HG03097 (cell line): ENCODE measurements at regions not wholly inside any gene's neighbourhood (a gene's known extent, or its start where the extent isn't known, plus 50 kb on each side); places are given as distances from the start of the nearest gene placed in this dataset.
"Not testable (repeated sequence)": the region's sequence is repeated elsewhere in the genome, so short reads cannot be mapped to it uniquely, and the experiment has no call there.

Experiments used
- ATAC-seq: cut with Tn5 transposase; IDR thresholded peaks from one replicate; pipeline ENCODE4 v1.9.1; 2021; ENCODE audit not compliant: unreplicated experiment, low FRiP score

DNA sequence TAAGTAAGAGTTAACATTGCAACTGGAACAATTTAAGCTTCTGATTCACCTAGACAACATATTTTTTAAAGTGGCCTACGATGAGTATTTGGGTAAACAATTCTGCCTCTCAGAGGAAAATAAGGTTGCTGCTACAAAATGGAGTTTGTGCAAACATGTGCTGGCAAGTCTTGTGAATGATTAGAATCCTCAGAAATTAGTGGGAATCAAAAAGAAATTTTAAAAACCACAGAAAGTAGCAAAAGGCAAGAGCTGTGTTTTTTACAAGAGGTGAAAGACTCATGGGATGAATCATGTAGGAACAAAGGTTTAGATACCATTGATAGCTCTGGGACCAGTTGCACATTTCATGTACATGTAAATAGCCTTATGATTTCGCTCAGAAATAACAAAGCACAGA lies 561.6 kb downstream of the TAF11L14 start:
- ATAC-seq: no peak

DNA sequence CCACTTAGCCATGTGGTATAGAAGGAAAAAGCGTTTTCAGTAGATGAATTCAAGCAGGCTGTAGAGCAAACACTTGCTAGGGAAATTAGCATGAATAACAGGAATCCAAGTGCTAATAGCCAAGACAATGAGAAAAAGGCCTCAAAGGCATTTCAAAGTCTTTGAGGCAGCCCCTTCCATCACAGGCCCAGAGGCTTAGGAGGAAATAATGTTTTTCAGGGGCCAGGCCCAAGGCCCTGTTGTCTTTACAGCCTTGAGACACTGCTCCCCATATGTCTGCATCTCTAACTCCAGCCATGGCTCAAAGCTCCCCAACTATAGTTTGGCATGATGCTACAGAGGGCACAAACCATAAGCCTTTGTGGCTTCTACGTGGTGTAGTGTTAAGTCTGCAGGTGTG lies 563.5 kb downstream of the TAF11L14 start:
- ATAC-seq: no peak

DNA sequence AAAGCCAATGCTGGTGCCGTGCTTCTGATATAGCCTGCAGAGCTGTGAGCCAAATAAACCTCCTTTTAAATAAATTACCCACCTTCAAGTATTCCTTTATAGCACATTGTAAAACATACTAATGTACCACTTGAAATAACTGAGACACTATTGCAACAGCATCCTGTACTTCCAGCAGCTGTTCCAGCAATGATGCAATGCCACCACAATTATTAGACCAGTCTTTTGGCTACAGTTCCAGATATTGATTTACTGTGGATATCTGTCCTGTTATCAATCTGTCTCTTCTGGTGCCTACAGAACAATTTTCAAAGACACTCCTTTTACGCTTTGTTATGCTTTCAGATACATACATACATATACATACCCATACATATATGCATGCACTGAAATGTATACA lies 567.9 kb downstream of the TAF11L14 start:
- no peak for ATAC-seq

DNA sequence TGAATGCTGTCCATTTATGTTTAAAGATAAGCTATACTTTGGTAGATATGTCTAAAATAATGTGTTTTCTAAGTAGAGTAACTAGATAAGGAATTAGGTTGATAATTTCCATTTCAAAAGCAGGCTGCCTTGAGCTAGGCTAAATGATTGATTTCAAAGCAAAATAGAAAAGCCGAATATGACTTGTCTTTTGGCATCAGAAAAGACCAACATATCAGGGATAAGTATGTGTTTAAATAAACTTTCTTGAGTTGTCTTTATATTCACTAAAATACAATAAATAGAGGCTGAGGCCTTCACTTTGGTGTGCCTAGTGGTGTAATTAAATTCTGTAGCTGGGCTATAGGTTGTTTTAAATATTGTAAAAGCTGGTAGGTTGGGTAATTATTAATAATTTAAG lies 569.0 kb downstream of the TAF11L14 start:
- ATAC-seq: no peak

DNA sequence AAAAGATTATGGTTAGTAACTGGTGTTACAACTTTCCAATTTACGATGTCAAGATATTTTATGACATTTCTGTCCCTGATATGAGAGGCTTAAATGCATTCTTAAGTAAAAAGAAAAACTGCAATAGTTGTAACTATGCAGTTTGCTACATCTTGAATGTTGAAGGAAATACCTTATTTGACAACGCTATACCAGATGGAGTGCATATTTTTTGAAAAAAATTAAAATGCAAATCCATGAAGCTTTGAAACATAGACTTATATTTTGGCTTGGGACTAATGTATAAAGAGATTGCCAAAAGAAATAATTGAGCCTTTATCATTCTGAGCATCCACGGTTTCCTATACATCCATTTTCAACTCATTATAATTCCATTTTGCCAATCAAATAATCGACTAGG lies 579.4 kb downstream of the TAF11L14 start:
- no peak for ATAC-seq

DNA sequence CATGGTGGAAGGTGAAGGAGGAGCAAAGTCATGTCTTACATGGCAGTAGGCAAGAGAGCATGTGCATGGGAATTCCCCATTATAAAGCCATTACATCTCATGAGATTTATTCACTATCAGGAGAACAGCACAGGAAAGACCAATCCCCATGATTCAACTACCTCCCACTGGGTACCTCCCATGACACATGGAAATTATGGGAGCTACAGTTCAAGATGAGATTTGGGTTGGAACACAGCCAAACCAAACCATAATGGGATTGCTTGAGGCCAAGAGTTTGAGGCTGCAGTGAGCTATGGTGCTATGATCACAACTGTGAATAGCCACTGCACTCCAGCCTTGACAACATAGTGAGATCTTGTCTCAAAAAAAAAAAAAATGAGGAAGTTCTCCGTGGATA lies 581.8 kb downstream of the TAF11L14 start:
- ATAC-seq: no peak

DNA sequence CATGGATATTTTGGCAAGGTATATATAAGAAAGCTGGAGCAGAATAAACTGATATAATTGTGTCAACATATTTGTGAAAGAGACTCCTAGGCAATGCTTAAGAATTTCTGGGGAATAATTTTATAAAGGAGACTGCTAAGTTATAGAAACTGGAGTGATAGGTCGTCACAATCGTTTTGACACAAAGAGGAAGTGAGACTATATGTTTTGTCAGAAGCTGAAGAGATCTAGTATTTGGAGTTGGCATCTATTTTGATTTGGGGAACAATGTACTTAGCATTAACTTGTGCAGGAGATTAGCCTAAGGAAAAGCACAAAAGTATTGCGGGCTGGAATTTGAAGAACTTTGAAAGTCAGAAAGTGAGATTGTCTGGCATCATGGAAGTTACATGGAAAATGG lies 582.5 kb downstream of the TAF11L14 start:
- ATAC-seq: no peak

DNA sequence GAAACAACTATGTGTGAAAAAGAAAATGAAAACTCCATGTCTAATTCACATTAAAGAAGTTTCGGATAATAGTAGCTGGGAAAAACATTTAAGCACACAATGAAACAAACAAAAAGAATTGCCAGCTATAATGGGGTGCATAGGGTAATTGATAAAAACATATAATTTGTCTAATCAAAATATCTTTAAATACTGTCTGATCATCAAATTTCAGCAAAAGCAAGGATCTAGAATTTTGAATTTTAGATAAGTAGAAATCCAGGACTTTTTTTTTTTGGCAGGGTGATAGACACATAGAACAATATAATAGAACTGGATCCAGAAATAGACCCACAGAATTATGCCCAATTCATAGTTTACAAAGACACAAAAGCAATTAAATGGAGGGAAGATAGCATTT lies 585.0 kb downstream of the TAF11L14 start:
- ATAC-seq: no peak

DNA sequence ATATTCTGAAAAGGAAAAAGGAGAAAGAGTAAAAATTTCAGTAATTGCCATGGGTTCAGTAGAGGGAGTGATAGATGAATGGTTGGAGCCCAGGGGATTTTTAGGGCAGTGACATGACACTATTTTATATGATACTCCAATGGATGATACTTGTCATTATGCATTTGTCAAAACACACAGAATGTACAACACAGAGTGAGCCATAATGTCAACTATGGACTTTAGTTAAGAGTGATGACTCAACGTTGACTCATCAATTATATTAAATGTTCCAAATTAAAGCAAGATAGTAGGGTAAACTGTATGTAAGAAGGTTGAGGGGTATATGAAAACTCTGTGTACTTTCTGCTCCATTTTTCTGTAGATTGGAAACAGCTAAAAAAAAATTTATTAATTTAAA lies 586.4 kb downstream of the TAF11L14 start:
- no peak for ATAC-seq

DNA sequence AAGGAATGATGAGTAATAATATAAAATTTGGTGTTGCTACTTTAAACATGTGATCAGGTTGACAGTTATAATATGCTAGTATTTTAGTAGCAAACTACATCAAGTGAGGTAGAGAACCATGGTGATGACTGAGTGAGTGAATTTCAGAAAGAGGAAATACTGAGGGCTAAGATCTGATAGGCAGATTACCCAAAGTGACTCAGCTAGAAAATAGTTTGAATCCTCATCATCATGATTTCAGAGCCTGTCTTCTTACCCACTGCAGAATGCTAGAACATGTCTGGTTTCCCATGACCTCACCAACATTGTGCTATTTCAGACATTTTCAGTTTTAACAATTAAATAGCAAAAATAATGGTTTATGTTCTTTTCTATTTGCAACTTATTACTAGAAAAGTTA lies 602.1 kb downstream of the TAF11L14 start:
- no peak for ATAC-seq

DNA sequence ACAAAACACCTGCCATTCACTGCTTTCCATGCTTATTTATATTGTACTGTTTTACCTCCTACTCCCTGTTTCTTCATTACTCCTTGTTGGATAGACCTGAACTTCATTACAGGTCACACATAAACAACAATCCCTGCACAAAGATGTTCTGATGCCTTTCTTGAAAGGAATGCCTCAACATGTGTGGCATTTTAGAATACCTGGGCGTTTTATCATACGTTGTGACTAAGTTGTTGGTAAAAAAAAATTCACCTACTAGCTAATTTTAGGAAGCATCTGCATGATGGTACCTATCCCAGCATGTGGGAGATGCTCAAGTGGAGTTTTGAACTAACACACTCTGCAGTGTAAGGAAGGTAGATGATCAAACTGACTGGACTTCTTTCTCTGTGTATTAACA lies 604.1 kb downstream of the TAF11L14 start:
- no peak for ATAC-seq

DNA sequence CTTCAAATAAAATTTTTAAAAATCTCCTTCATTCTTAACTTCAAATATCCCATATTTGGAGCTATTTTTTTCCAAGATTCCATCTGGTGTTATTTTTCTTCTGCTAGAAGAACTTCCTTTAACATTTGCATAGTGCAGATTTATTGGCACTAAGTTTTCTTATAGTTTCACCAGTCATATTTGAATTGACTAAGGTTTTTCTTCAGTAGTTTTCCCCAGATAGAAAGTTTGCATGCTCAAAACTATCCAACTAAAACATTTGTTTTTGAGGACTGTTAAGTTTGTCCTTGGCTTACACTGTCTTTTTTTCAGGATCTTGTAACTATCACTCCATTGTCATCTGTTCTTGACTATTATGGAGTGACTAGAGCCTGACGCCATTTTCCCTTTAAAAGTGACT lies 606.7 kb downstream of the TAF11L14 start:
- ATAC-seq: no peak

DNA sequence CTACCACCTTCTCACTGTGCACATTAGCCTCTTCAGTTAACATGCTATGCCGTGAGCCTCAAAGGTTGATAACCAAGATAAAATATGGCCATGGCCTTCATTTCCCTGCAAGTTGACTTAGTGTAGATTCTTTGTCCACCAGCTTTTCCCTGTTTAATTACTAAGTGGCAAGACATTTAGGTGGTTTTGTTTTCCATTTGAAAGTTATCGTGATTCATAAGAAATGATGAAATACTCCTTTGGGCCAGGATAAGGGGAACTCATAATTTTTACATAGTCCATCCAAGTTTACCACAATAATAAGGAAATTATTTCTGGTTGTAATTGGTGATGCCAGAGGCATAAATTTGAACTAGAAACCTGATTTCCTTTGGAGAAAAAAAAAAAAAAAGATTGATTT lies 609.6 kb downstream of the TAF11L14 start:
- no peak for ATAC-seq

DNA sequence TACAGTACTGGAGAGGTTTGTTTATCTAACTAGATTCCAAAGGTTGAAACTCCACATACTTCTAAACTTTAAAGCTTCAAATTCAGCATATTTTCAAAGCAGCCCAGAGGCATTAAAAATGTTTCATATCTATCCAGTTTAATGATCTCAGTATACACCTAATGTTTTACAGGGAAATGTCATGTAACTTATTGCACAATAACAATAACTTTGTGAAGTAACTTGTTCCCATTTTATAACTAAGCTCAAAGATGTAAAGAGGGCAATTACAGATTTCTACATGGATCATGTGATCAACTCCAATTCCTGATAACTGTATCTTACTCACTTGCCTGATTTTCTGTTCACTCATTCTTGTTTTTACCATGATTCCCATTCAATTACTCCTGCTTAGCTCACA lies 610.0 kb downstream of the TAF11L14 start:
- ATAC-seq: no peak

DNA sequence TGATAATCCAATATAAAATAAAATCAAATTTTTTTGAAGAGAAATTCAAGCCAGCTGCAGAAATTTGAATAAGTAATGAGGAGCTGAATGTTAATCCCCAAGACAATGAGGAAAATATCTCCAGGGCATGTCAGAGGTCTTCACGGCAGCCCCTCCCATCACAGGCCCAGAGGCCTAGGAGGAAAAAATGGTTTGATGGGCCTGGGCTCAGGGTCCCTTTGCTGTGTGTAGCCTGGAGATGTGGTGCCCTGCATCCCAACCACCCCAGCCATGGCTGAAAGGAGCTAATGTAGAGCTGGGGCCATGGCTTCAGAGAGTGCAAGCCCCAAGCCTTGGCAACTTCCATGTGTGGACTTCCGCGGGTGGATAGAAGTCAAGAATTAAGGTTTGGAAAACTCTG lies 618.3 kb downstream of the TAF11L14 start:
- ATAC-seq: no peak

DNA sequence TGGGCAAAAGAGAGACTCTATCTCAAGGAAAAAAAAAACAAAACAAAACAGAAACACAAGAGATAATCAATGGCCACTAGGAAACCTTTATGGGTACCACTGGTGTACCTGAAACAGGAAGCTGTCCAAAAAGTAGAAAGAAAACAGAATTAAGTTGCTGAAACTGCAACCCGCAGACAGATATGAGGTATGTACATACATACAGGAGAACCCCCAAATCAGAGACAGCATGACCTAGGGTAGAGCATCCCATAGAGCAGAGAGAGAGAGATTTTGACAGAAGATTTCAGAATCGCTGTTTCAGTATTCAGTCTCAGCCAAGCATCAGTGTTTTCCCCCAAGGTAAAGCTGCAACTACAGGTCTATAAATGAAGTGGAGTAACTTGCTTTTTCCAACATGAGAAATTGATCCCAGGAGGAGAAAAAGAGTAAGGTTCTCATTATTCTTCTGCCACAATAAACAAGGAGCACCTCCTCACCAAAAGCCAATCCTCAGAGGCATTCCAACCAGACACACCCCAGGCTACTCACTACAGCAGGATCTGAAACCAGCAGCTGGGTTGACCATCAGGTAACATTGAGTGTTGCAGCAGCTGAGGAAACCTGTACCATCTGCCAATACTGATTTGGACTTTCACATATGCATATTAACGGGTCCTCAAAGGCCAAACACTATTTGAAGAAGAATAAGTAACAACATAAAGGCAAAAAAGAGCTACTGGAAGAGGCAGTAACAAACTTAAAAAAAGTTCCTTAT lies 630.0 kb downstream of the TAF11L14 start:
- ATAC-seq: no peak

DNA sequence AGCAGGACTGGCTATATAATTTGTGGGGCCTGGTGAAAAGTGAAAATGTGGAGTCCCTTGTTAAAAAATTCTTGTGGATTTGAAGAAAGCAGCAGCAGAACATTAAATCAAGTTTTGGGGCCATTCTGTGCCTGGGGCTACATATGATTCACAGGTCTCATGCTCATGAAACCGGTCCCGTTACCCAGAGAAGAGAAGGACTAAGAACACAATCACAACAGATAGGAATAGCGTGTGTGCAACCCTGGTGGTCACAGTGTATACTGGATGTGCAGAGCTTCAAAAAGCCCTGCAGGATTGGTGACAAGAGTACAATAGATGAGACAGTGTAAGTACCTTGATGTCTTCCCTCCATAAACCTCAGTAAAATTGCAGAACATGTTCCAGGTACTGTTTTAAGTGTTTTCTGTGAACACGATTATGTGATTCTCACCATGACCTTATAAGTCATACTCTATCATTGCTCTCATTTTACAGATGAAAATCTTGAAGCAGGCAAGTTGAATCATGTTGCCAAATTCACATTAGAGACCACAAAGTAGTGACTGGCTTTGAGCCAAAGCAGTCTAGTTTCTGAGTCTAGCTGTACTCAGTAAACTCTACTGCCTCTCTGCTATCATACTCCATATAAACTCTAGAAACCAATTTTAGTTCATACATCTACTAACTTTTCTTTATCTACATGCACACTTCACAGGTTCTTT lies 636.5 kb downstream of the TAF11L14 start:
- ATAC-seq: no peak

DNA sequence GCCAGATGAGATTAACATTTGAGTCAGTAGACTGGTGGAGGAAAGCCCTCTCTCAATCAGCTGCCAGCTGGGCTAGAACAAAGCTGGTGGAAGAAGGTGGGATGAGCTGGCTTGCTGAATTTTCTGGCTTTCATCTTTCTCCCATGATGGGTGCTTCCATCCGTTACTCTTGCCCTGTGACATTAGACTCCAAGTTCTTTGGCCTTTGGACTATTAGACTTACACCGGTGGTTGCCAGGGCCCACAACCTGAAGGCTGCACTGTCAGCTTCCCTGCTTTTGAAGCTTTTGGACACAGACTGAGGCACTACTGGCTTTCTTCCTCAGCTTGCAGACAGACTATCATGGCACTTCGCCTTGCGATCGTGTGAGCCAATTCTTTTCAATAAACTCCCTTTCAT lies 642.7 kb downstream of the TAF11L14 start:
- no peak for ATAC-seq

DNA sequence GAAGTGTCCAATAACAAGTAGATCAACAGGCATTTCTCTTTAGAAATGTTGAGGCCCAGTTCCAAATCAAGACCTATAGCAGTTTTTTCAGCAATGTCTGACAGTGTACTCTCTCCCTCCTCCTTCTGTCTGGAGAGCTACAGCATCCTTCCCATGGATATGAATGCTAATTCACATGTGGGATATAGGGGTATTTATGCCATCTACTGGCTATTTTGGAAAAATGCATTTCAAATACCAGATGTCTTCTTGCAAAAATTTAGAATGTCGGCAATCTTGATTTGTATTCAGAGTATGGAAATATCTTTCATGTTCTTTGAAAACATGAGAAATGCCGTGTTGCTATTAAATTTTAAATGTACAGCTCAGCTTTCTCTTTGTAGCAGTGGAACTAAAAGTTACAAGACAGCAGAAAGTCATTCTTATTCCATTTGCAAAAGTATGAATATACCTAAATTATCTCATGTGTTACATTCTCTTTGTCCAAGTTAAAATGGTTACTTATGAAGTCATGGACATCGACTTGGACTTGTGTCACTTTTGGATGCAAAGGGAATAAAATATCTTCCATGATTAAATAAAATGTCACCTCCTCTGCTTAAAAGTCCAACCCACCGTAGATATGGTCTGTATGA lies 647.8 kb downstream of the TAF11L14 start:
- no peak for ATAC-seq

DNA sequence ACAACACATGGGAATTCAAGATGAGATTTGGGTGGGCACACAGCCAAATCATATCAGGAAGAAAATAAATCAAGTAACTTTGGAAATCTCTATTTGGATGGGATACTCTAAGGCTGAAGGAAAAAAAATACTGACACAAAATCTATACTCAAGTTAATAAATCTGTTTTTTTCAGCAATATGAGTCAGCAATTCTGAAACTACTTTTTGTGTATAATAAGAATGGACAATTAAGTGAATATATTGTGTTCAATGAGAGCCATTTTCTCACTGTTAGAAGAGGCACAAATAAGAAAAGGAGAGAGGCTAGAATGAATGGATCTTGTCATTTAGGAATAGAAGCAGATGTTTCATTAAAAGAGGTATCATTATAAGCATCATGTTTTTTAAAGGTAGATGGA lies 651.0 kb downstream of the TAF11L14 start:
- no peak for ATAC-seq

DNA sequence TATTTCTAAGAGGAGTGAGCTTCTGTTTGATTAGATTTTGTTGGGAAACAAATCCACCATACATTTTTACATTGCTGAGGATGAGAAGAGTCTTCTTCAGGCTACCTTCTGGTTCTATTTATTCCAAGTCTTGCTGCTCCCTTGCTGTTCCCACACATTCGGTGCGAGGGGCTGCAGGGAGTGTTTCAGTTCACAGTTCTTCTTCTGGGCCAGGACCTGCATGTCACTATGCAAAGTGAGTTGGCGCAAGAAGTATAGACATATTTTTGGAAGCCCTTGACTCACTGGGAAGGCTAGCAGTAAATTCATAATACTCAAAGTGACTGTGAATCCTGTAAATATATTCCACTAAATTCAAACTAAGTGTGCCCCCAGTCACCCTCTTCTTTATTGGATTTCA lies 657.9 kb downstream of the TAF11L14 start:
- no peak for ATAC-seq

DNA sequence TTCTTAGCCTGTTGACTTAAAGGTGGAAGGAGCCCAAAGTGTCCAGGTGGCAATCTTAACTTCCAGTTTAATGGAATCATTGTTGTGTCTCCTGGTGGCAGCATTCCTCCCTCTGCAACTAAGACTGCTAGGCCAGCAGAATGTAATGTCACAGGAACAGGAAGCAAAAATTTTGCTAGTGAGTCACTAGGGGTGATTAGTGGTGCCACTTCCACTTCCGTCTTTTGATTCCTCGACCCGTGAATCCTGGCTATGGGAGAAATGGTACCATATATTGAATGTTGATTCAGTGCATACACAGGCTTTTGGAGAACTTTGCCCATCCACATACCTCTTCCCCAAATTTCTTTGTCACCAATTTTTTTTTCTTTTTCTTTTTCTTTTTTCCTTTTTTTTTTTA lies 661.4 kb downstream of the TAF11L14 start:
- not testable (repeated sequence) for ATAC-seq
